ENCODE measurements at regions not wholly inside any gene's neighbourhood (a gene's known extent, or its start where the extent isn't known, plus 50 kb on each side); places are given as distances from the start of the nearest gene placed in this dataset.
"Not testable (repeated sequence)": the region's sequence is repeated elsewhere in the genome, so short reads cannot be mapped to it uniquely, and the experiment has no call there.

DNA sequence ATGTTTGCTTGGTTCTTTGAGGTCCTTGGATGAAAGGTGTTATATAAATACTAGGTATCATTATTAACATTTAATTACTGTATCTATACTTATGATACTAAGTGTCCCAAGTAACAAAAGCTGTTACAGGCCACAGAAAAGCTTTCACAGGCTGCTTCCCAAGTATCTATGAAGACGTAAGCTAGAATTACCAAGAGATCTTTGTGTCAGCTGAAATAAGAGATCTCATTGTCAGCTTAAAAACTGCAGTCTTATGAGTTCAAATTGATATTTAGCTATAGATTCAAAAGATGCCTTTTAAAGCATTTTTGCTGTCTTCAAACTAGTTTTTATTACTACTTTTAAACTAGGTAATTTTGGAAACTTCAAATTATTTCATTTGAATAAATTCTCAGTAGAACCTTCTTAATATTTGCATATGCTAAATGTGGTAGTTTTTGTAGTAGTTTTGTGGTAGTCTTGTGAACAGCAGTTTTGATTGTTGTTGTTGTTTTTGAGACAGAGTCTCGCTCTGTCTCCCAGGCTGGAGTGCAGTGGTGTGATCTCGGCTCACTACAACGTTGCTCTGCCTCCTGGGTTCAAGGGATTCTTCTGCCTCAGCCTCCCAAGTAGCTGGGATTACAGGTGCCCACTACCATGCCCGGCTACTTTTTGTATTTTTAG lies 170.0 kb upstream of the RPL34 start:
- H3K4me3 ChIP-seq (ENCODE audit: low read depth, low read length): no peak overlapping the region
- no peak for DNase-seq (ENCODE audit: low read depth)
- TF ChIP-seq, protein P1, sequence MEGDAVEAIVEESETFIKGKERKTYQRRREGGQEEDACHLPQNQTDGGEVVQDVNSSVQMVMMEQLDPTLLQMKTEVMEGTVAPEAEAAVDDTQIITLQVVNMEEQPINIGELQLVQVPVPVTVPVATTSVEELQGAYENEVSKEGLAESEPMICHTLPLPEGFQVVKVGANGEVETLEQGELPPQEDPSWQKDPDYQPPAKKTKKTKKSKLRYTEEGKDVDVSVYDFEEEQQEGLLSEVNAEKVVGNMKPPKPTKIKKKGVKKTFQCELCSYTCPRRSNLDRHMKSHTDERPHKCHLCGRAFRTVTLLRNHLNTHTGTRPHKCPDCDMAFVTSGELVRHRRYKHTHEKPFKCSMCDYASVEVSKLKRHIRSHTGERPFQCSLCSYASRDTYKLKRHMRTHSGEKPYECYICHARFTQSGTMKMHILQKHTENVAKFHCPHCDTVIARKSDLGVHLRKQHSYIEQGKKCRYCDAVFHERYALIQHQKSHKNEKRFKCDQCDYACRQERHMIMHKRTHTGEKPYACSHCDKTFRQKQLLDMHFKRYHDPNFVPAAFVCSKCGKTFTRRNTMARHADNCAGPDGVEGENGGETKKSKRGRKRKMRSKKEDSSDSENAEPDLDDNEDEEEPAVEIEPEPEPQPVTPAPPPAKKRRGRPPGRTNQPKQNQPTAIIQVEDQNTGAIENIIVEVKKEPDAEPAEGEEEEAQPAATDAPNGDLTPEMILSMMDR (IDR thresholded peaks at IDR 0.05; ENCODE audit: insufficient read depth, low read depth, low read length, missing control alignments): no peak

DNA sequence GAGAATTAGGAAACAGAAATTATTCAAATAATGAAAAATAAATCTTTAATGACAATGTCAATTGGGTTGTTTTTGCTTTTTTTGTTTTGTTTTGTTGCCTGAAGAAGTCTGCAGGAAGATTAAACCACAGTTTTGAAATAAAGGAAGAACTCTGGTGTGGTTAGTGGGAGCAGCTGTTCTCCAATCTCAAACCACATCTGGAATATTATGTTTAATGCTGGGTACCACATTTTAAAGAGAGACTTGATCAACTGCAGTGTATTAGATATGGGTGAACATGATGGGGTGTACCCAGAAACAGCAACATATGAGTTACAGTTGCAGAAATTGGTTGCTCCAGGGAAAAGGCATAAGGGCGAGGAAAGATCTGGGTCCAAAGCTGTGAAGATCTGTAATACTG lies 171.2 kb upstream of the RPL34 start:
- TF ChIP-seq, protein P1 (IDR thresholded peaks at IDR 0.05; ENCODE audit: insufficient read depth, low read depth, low read length, missing control alignments): no peak
- DNase-seq (ENCODE audit: low read depth): no peak
- no peak overlapping the region for H3K4me3 ChIP-seq (ENCODE audit: low read depth, low read length)

DNA sequence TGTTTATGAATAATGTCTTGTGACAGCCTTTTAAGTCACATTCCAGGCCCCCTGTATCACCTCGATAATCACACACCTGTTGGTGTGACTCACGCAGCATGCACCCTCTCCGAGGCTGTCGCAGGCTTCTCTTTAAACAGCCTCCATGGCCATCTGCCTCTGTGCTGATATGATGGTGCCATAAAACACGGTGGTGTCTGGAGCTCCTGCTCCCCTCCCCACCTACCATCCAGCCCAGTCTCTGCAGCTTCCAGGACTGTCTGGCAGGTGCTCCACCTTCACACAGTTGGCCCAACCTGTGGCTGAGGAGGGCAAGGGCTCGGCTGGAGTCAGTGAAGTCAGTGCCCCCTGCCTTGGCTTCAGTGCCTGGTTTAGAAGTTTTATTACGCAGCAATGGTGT lies 173.8 kb upstream of the RPL34 start:
- no peak for DNase-seq (ENCODE audit: low read depth)
- H3K4me3 ChIP-seq (ENCODE audit: low read depth, low read length): no peak overlapping the region
- TF ChIP-seq, protein P1 (IDR thresholded peaks at IDR 0.05; ENCODE audit: insufficient read depth, low read depth, low read length, missing control alignments): no peak

DNA sequence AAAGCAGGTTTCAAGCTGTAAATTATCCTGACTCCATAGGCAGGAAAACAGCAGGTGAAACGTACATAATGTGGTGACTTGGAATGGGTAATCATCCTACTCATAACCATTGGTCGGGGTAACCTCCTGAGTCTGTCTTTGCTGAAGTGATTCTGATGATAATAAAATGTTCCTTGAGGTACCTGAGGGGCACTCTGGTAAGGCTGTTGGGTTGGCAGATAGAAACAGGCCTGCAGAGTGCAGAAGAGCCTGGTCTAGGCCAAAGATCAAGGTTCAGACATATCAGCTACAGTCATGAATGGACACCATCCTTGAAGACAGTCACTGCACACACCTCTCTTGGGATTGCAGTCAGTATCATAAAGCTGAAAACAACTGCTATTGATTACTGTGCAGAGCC lies 174.7 kb upstream of the RPL34 start:
- DNase-seq (ENCODE audit: low read depth): no peak
- TF ChIP-seq, protein P1 (IDR thresholded peaks at IDR 0.05; ENCODE audit: insufficient read depth, low read depth, low read length, missing control alignments): no peak
- no peak overlapping the region for H3K4me3 ChIP-seq (ENCODE audit: low read depth, low read length)

DNA sequence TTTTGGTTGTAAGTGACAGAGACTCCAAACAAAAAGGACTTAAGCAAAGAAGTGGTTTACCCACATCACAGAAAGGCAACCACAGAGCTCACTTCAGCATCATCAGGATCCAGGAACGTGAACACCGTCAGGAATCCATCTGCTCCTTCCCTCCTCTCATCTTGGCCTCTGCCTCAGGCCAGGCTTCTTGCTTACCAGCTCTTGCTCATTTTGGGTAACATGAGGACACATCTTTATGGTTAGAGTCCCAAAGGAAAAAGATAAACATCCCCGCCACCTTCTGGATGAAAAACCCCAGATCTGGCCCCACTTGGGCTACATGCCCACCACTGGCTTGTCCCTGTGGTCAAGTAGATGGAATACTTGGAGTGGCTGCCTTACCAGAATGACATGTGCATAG lies 176.8 kb upstream of the RPL34 start:
- DNase-seq (ENCODE audit: low read depth): no peak
- TF ChIP-seq, protein P1 (IDR thresholded peaks at IDR 0.05; ENCODE audit: insufficient read depth, low read depth, low read length, missing control alignments): no peak

DNA sequence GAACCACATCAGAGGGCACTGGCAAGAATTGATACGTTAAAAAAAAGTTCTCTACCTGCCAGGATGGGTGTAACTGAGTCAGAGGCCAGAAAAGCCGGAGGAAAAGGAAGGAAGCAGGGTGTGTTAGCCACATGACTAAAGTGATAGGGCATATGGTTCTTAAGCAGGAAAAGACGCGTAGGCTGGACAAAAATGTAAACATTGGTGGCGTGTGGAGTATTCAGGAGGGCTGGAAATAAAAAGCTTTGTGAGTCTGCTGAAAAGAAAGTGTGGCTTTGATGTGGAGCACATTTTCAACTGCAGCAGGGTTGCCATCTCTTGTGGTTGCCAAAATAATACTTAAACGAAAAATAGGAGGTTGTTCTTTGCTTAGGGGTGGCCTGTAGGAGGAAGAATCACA lies 186.5 kb upstream of the RPL34 start:
- TF ChIP-seq, protein P1 (IDR thresholded peaks at IDR 0.05; ENCODE audit: insufficient read depth, low read depth, low read length, missing control alignments): no peak
- H3K4me3 ChIP-seq (ENCODE audit: low read depth, low read length): no peak overlapping the region
- DNase-seq (ENCODE audit: low read depth): no peak

More for the DNA sequence above, 176.8 kb upstream of the RPL34 start:
- no peak overlapping the region for H3K4me3 ChIP-seq (ENCODE audit: low read depth, low read length)

DNA sequence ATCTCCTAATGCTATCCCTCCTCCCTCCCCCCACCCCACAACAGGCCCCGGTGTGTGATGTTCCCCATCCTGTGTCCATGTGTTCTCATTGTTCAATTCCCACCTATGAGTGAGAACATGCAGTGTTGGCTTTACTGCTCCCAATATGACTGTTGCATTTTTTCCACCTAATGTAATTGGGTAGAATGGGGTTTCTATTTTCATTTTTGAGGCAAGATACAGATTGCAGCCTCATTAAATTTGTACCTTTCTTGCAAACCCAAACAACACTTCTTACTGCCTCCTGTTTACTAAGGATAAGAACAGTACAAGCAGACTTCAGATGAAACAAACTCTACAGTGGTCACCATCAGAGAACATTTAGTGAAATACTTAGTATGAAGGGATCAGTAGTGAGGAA lies 187.0 kb upstream of the RPL34 start:
- not testable (repeated sequence) for DNase-seq (ENCODE audit: low read depth); H3K4me3 ChIP-seq (ENCODE audit: low read depth, low read length)

Measured in GM12865 (cell line).